Anterior cingulate cortex (tissue), 58 donors: ENCODE measurements at regions not wholly inside any gene's neighbourhood (a gene's known extent, or its start where the extent isn't known, plus 50 kb on each side); places are given as distances from the start of the nearest gene placed in this dataset.

ENCODE experiments used
- DNase-seq, 58 donors: peaks; one replicate each; lab custom pipeline; 2025; lab: John Stamatoyannopoulos, UW

GRCh38 chr12:68446901-68447796, 115.0 kb upstream of the MDM1 start:
- DNase-seq, result no peak

- no peak for DNase-seq
Measured at GRCh38 chr12:68447797-68448260, 115.7 kb upstream of the MDM1 start.

- no peak for DNase-seq
Measured at GRCh38 chr12:68449196-68449595, 117.0 kb upstream of the MDM1 start.

- no peak for DNase-seq
Measured at GRCh38 chr12:68450947-68451260, 118.7 kb upstream of the MDM1 start.

- peak in 26 of 58 donors; percentile 1 to 41 (median 6) for DNase-seq
Measured at GRCh38 chr12:68451261-68452077, 119.3 kb upstream of the MDM1 start.

- no peak for DNase-seq
Measured at GRCh38 chr12:68452078-68452715, 120.0 kb upstream of the MDM1 start.

- no peak for DNase-seq
Measured at GRCh38 chr12:68453278-68453677, 121.1 kb upstream of the MDM1 start.

GRCh38 chr12:68453876-68454275, 121.7 kb upstream of the MDM1 start:
- no peak for DNase-seq

GRCh38 chr12:68454892-68455291, 122.7 kb upstream of the MDM1 start:
- no peak for DNase-seq

GRCh38 chr12:68455691-68456345, 123.7 kb upstream of the MDM1 start:
- no peak for DNase-seq

GRCh38 chr12:68458866-68459265, 126.7 kb upstream of the MDM1 start:
- DNase-seq, result no peak

- no peak for DNase-seq
Measured at GRCh38 chr12:68460236-68460635, 128.1 kb upstream of the MDM1 start.

GRCh38 chr12:68461645-68462044, 129.5 kb upstream of the MDM1 start:
- no peak for DNase-seq

- DNase-seq, result no peak
Measured at GRCh38 chr12:68462803-68463202, 130.6 kb upstream of the MDM1 start.

- DNase-seq, result no peak
Measured at GRCh38 chr12:68465227-68465626, 133.1 kb upstream of the MDM1 start.

GRCh38 chr12:68467514-68467913, 135.4 kb upstream of the MDM1 start:
- no peak for DNase-seq

- DNase-seq, result no peak
Measured at GRCh38 chr12:68468036-68468435, 135.9 kb upstream of the MDM1 start.

GRCh38 chr12:68469113-68469512, 137.0 kb upstream of the MDM1 start:
- DNase-seq, result no peak

GRCh38 chr12:68470664-68471328, 138.6 kb upstream of the MDM1 start:
- DNase-seq, result no peak
